ENCODE measurements at regions not wholly inside any gene's neighbourhood (a gene's known extent, or its start where the extent isn't known, plus 50 kb on each side); places are given as distances from the start of the nearest gene placed in this dataset.

DNA sequence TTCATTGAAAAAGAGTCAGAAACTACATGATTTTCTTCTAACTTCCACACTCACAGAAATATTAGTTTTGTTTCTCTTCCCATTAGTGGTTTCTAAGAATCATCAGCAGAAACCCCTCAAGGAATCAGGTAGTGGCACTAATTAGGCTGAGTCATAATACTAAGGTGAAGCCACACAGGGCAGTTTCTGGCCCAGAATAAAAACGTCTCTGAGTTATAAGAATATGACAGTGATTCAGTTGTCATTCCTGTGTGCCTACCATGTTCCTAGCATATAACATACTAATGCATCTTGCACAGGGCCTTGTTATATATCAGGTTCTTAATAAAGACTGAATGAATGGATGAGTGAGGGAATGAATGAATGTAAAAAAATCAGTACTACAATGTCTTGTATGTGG is 206.0 kb upstream of the PLEKHG7 start:
- TF ChIP-seq POLR2AphosphoS5 (IDR thresholded peaks at IDR 0.05; ENCODE audit: borderline replicate concordance, low read depth, low read length) = no peak
- TF ChIP-seq EZH2 (IDR thresholded peaks at IDR 0.05) = no peak
- no peak for TF ChIP-seq FOXP2 (optimal IDR thresholded peaks at IDR 0.05; ENCODE audit: control extremely low read depth, extremely low read length, insufficient read depth)
